ENCODE measurements at regions not wholly inside any gene's neighbourhood (a gene's known extent, or its start where the extent isn't known, plus 50 kb on each side); places are given as distances from the start of the nearest gene placed in this dataset.
A peak's percentile ranks its signal among the peaks of the same experiment; 100 is the strongest.

GRCh38 chr1:34408011-34408410 lies 231.3 kb downstream of the C1orf94 start:
- Histone ChIP-seq H3K4me3 (no peak overlapping the region), H3K36me3 (no peaks in the 10 kb centered on the region), H3K9me3 (peaks cover 0 to 12% (median 5%) of the 10 kb centered on the region in 4 donors), H3K4me1 (peaks cover 0 to 4% (median 0%) of the 10 kb centered on the region in 4 donors), H3K27ac (replicated peaks in 1 of 4) (no peak overlapping the region), H3K27me3 (no peaks in the 10 kb centered on the region)
- 79% methylated on average over 4 of the region's 4 CpGs for WGBS
- intact Hi-C loops (cut with DNase I), result no loop called here
- TF ChIP-seq EP300 (IDR thresholded peaks at IDR 0.05) (no peak), POLR2A (IDR thresholded peaks at IDR 0.05; ENCODE audit: low read depth) (no peak), POLR2AphosphoS5 (IDR thresholded peaks at IDR 0.05) (no peak), CTCF (IDR thresholded peaks at IDR 0.05) (no peak)
- peak; percentile 91 for DNase-seq (ENCODE audit: extremely low spot score)

- H3K4me1 ChIP-seq, result peaks cover 0 to 4% (median 0%) of the 10 kb centered on the region in 4 donors
- no peak overlapping the region for H3K4me3 ChIP-seq
- no peaks in the 10 kb centered on the region for H3K36me3 ChIP-seq
- 84% methylated on average over 5 of the region's 6 CpGs for WGBS
- peak; percentile 68 for DNase-seq (ENCODE audit: extremely low spot score)
- H3K27ac ChIP-seq (replicated peaks in 1 of 4), result no peak overlapping the region
- H3K27me3 ChIP-seq, result no peaks in the 10 kb centered on the region
- TF ChIP-seq EP300 (IDR thresholded peaks at IDR 0.05), result no peak
- TF ChIP-seq CTCF (IDR thresholded peaks at IDR 0.05), result no peak
- TF ChIP-seq POLR2AphosphoS5 (IDR thresholded peaks at IDR 0.05), result no peak
- TF ChIP-seq POLR2A (IDR thresholded peaks at IDR 0.05; ENCODE audit: low read depth), result no peak
- intact Hi-C loops (cut with DNase I), result no loop called here
- peaks cover 0 to 2% (median 1%) of the 10 kb centered on the region in 4 donors for H3K9me3 ChIP-seq
Observed at GRCh38 chr1:34409689-34410229, 233.1 kb downstream of the C1orf94 start.

GRCh38 chr1:34412598-34413370 lies 236.1 kb downstream of the C1orf94 start:
- H3K27me3 ChIP-seq, result peaks cover 0 to 14% (median 0%) of the 10 kb centered on the region in 4 donors
- intact Hi-C loops (cut with DNase I), result no loop called here
- H3K4me3 ChIP-seq, result no peak overlapping the region
- H3K9me3 ChIP-seq, result no peaks in the 10 kb centered on the region
- TF ChIP-seq POLR2A (IDR thresholded peaks at IDR 0.05; ENCODE audit: low read depth), result no peak
- TF ChIP-seq POLR2AphosphoS5 (IDR thresholded peaks at IDR 0.05), result no peak
- no peak for TF ChIP-seq CTCF (IDR thresholded peaks at IDR 0.05)
- TF ChIP-seq EP300 (IDR thresholded peaks at IDR 0.05), result no peak
- 69% methylated on average over 12 of the region's 12 CpGs for WGBS
- no peaks in the 10 kb centered on the region for H3K36me3 ChIP-seq
- peak; percentile 87 for DNase-seq (ENCODE audit: extremely low spot score)
- no peak overlapping the region for H3K27ac ChIP-seq (replicated peaks in 1 of 4)
- no peaks in the 10 kb centered on the region for H3K4me1 ChIP-seq

- intact Hi-C loops (cut with DNase I), result no loop called here
- TF ChIP-seq POLR2AphosphoS5 (IDR thresholded peaks at IDR 0.05) (no peak), POLR2A (IDR thresholded peaks at IDR 0.05; ENCODE audit: low read depth) (no peak), EP300 (IDR thresholded peaks at IDR 0.05) (no peak), CTCF (IDR thresholded peaks at IDR 0.05) (no peak)
- Histone ChIP-seq H3K4me1 (no peaks in the 10 kb centered on the region), H3K27ac (replicated peaks in 1 of 4) (no peak overlapping the region), H3K9me3 (no peaks in the 10 kb centered on the region), H3K36me3 (no peaks in the 10 kb centered on the region), H3K27me3 (peaks cover 0 to 33% (median 0%) of the 10 kb centered on the region in 4 donors), H3K4me3 (no peak overlapping the region)
- no peak for DNase-seq (ENCODE audit: extremely low spot score)
- 92% methylated on average over 6 of the region's 6 CpGs for WGBS
Observed at GRCh38 chr1:34415140-34415539, 238.4 kb downstream of the C1orf94 start.

Measured in esophagus muscularis mucosa (tissue), 4 donors.